GM23248 (cell line): ENCODE measurements at regions not wholly inside any gene's neighbourhood (a gene's known extent, or its start where the extent isn't known, plus 50 kb on each side); places are given as distances from the start of the nearest gene placed in this dataset.

Experiments used
- EZH2 ChIP-seq: fragments of 200-600 bp; sonication (generic); IDR thresholded peaks from 2 replicates; pipeline ENCODE4 v1.6.1; 2018; ENCODE audit warnings: antibody characterized with exemption, mild to moderate bottlenecking; ENCODE audit not compliant: insufficient read depth, poor library complexity, severe bottlenecking
- EZH2phosphoT487 ChIP-seq: fragments of 200-600 bp; sonication (generic); IDR thresholded peaks from 2 replicates; pipeline ENCODE4 v1.6.1; 2018; ENCODE audit warnings: antibody characterized with exemption, moderate library complexity, mild to moderate bottlenecking, low read depth; ENCODE audit not compliant: insufficient read depth

GRCh38 chr2:129821445-129821844, 158.0 kb upstream of the RAB6C start:
- TF ChIP-seq EZH2 (no peak), EZH2phosphoT487 (no peak)
